A673 (cell line): ENCODE measurements at regions not wholly inside any gene's neighbourhood (a gene's known extent, or its start where the extent isn't known, plus 50 kb on each side); places are given as distances from the start of the nearest gene placed in this dataset.

Experiments
- BruUV-seq: library from RNA; stranded (reverse); fragments of 400-500 nt; replicated peaks from 2 replicates; lab custom pipeline; 2021; lab: Mats Ljungman, UMichigan
- CTCF ChIA-PET: fragments of 300-600 bp; sonication (Branson Sonifier 250); formaldehyde crosslinking; loops from one replicate; lab custom pipeline; 2022; ENCODE audit warnings: antibody characterized with exemption; lab: Charles Lee
- POLR2A ChIA-PET: fragments of 300-600 bp; sonication (Branson Sonifier 250); formaldehyde crosslinking; loops from one replicate; lab custom pipeline; 2022; ENCODE audit warnings: antibody characterized with exemption; ENCODE audit not compliant: low non-redundant PET; lab: Charles Lee
- DNase-seq: peaks from one replicate; pipeline ENCODE4 v3.0.0-alpha.2; 2015; ENCODE audit warnings: low spot score
- H3K27ac ChIP-seq: fragments of 200-600 bp; sonication (generic); 2 replicates; pipeline ENCODE4 v1.5.1; 2016; ENCODE audit warnings: mixed run types, low read depth, mild to moderate bottlenecking, mixed read lengths, antibody characterized with exemption, low read length; ENCODE audit not compliant: poor library complexity, severe bottlenecking
- H3K27me3 ChIP-seq: fragments of 200-600 bp; sonication (generic); replicated peaks from 2 replicates; pipeline ENCODE4 v1.6.1; 2017; ENCODE audit warnings: mixed run types, low read depth, mild to moderate bottlenecking, mixed read lengths, antibody characterized with exemption, low read length; ENCODE audit not compliant: insufficient read depth, poor library complexity
- H3K36me3 ChIP-seq: fragments of 200-600 bp; sonication (generic); 2 replicates; pipeline ENCODE4 v1.6.1; 2016; ENCODE audit warnings: mixed run types, mild to moderate bottlenecking, mixed read lengths, antibody characterized with exemption, low read length; ENCODE audit not compliant: insufficient read depth, poor library complexity, severe bottlenecking
- H3K4me1 ChIP-seq: fragments of 200-600 bp; sonication (generic); 2 replicates; pipeline ENCODE4 v1.6.1; 2017; ENCODE audit warnings: mixed run types, mild to moderate bottlenecking, mixed read lengths, antibody characterized with exemption, low read length; ENCODE audit not compliant: insufficient read depth, poor library complexity, severe bottlenecking
- H3K4me3 ChIP-seq: fragments of 200-600 bp; sonication (generic); 2 replicates; pipeline ENCODE4 v1.5.1; 2016; ENCODE audit warnings: low read depth, mixed run types, mild to moderate bottlenecking, mixed read lengths, low read length; ENCODE audit not compliant: poor library complexity, severe bottlenecking
- H3K9me3 ChIP-seq: fragments of 200-600 bp; sonication (generic); 2 replicates; pipeline ENCODE4 v1.6.1; 2016; ENCODE audit warnings: mixed run types, low read depth, mild to moderate bottlenecking, mixed read lengths, antibody characterized with exemption, low read length; ENCODE audit not compliant: poor library complexity, severe bottlenecking
- CTCF ChIP-seq: fragments of 300-800, 200-600 bp; sonication (generic); conservative IDR thresholded peaks from 2 replicates; pipeline ENCODE4 v1.5.1; 2017; ENCODE audit warnings: low read depth, mild to moderate bottlenecking, antibody characterized with exemption, low read length, moderate library complexity, mixed read lengths
- EZH2 ChIP-seq: fragments of 200-600 bp; sonication (generic); IDR thresholded peaks from 2 replicates; pipeline ENCODE4 v1.6.1; 2017; ENCODE audit warnings: borderline replicate concordance, low read depth, mild to moderate bottlenecking, mixed read lengths, antibody characterized with exemption, low read length; ENCODE audit not compliant: poor library complexity, severe bottlenecking
- intact Hi-C: fragments of 100-400 bp; cut with micrococcal nuclease; formaldehyde crosslinking; loops from one replicate; pipeline ENCODE4 v1.10.0; 2022; ENCODE audit not compliant: unreplicated experiment

GRCh38 chr20:19872001-19872400 is 113.9 kb downstream of the RIN2 start:
- POLR2A ChIA-PET = no interaction called here
- Histone ChIP-seq H3K4me3 (no peak overlapping the region), H3K36me3 (no peaks in the 10 kb centered on the region), H3K27ac (no peak overlapping the region), H3K4me1 (no peaks in the 10 kb centered on the region), H3K9me3 (no peaks in the 10 kb centered on the region), H3K27me3 (no peaks in the 10 kb centered on the region)
- TF ChIP-seq EZH2 (no peak), CTCF (no peak)
- no TSS peak for BruUV-seq
- DNase-seq = no peak
- intact Hi-C loops = no loop called here
- CTCF ChIA-PET = no interaction called here

- intact Hi-C loops = no loop called here
- Histone ChIP-seq H3K4me3 (no peak overlapping the region), H3K27me3 (no peaks in the 10 kb centered on the region), H3K27ac (no peak overlapping the region), H3K4me1 (no peaks in the 10 kb centered on the region), H3K36me3 (no peaks in the 10 kb centered on the region), H3K9me3 (no peaks in the 10 kb centered on the region)
- CTCF ChIA-PET = no interaction called here
- BruUV-seq = no TSS peak
- POLR2A ChIA-PET = no interaction called here
- DNase-seq = no peak
- TF ChIP-seq EZH2 (no peak), CTCF (no peak)
These were observed 116.1 kb downstream of the RIN2 start for GRCh38 chr20:19874040-19874727.

- BruUV-seq = no TSS peak
- intact Hi-C loops = no loop called here
- Histone ChIP-seq H3K9me3 (no peaks in the 10 kb centered on the region), H3K36me3 (no peaks in the 10 kb centered on the region), H3K4me3 (no peak overlapping the region), H3K4me1 (no peaks in the 10 kb centered on the region), H3K27ac (no peak overlapping the region), H3K27me3 (no peaks in the 10 kb centered on the region)
- ChIA-PET CTCF (no interaction called here), POLR2A (no interaction called here)
- DNase-seq = no peak
- TF ChIP-seq CTCF (no peak), EZH2 (no peak)
These were observed 117.5 kb downstream of the RIN2 start for GRCh38 chr20:19875376-19876221.
